ENCODE measurements at regions not wholly inside any gene's neighbourhood (a gene's known extent, or its start where the extent isn't known, plus 50 kb on each side); places are given as distances from the start of the nearest gene placed in this dataset.

DNA sequence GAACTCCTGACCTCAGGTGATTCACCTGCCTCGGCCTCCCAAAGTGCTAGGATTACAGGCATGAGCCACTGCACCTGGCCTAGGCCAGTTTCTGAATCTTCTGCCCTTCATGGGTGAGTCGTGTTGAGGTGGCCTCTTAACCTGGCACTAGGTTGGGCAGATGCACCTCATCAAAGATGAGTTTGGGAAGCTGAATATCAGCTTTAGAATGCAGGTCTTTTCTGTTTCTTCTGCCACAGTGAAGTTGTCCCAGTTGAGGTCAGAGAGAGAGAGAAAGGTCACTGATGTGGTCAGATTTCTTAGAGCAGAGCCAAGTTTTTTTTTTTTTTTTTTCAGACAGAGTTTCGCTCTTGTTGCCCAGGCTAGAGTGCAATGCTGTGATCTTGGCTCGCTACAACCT is 111.3 kb upstream of the WSCD1 start:
- Histone ChIP-seq H3K27ac (no peak overlapping the region), H3K9me3 (no peaks in the 10 kb centered on the region), H3K4me1 (ENCODE audit: control insufficient read depth in 1 of 2, insufficient read depth in 1 of 2, low read depth in 1 of 2, low read length in 1 of 2) (peaks cover 0 to 4% of the 10 kb centered on the region in 2 experiments), H3K36me3 (no peaks in the 10 kb centered on the region), H3K27me3 (no peaks in the 10 kb centered on the region), H3K4me3 (ENCODE audit: low read depth in 1 of 2, low read length in 1 of 2) (no peak overlapping the region)
- no peak for TF ChIP-seq CTCF (IDR thresholded peaks at IDR 0.05)

DNA sequence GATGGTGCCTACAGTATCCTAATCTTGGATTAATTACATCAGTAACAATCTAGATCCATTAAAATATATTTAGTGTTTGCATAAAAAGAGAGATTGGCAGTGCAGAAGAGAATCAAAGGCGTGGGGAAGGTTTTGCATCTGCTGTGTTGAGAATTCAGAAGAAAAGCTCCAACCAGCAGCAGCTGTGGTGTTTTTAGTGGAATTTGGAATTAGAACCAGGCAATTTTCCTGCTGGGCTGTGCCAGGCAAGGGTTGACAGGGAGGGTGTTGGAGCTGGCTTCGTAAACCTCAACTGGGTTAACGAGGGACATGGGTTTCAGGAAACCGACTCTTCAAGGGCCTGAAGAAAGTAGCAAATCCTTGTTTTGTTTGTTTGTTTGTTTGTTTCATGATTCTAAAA is 107.8 kb upstream of the WSCD1 start:
- no peaks in the 10 kb centered on the region for H3K36me3 ChIP-seq
- H3K4me3 ChIP-seq (ENCODE audit: low read depth in 1 of 2, low read length in 1 of 2), result no peak overlapping the region
- H3K4me1 ChIP-seq (ENCODE audit: control insufficient read depth in 1 of 2, insufficient read depth in 1 of 2, low read depth in 1 of 2, low read length in 1 of 2), result peaks cover 0 to 4% of the 10 kb centered on the region in 2 experiments
- no peak for TF ChIP-seq CTCF (IDR thresholded peaks at IDR 0.05)
- no peaks in the 10 kb centered on the region for H3K27me3 ChIP-seq
- no peak overlapping the region for H3K27ac ChIP-seq
- H3K9me3 ChIP-seq, result no peaks in the 10 kb centered on the region

DNA sequence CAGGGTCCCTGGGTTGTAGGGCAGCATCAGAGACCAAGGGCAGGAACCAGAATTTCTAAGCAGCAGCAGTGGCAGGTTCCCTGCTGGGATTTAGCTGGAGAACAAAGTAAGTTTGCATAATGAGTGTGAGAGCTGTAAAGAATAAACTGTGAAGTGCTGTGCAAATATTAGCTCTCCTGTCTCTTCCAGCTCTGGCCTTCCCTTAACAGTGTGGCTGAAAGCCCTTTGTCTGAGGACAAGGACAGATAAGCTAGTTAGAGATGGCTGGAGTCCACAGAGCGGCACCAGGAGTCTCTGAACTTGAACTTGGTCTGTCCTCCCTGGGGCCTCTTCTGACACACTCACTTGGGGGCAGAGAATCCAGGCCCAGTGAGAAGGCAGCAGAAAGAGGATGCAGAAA is 98.2 kb upstream of the WSCD1 start:
- Histone ChIP-seq H3K4me3 (ENCODE audit: low read depth in 1 of 2, low read length in 1 of 2) (no peak overlapping the region), H3K9me3 (no peaks in the 10 kb centered on the region), H3K4me1 (ENCODE audit: control insufficient read depth in 1 of 2, insufficient read depth in 1 of 2, low read depth in 1 of 2, low read length in 1 of 2) (no peaks in the 10 kb centered on the region), H3K27me3 (no peaks in the 10 kb centered on the region), H3K36me3 (no peaks in the 10 kb centered on the region), H3K27ac (no peak overlapping the region)
- TF ChIP-seq CTCF (IDR thresholded peaks at IDR 0.05), result no peak

DNA sequence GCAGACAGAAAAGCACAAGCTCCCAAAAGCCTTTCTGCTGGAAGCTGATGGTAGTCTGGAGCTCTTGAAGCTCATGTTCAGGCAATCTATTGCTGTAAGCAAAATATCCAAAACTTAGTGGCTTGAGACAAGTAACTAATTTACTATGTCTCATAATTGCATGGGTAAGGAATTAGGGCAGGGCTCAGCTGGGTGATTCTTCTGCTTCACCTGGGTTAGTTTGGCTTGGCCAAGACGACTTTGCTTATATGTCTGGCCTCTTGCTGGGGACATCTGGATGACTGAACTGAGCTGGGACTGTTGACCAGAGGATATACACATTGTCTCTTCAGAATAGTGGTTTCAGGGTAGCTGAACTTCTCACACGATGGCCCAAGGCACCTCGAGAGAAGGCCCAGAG is 96.8 kb upstream of the WSCD1 start:
- Histone ChIP-seq H3K27me3 (no peaks in the 10 kb centered on the region), H3K4me3 (ENCODE audit: low read depth in 1 of 2, low read length in 1 of 2) (no peak overlapping the region), H3K36me3 (no peaks in the 10 kb centered on the region), H3K27ac (no peak overlapping the region), H3K9me3 (no peaks in the 10 kb centered on the region), H3K4me1 (ENCODE audit: control insufficient read depth in 1 of 2, insufficient read depth in 1 of 2, low read depth in 1 of 2, low read length in 1 of 2) (no peaks in the 10 kb centered on the region)
- no peak for TF ChIP-seq CTCF (IDR thresholded peaks at IDR 0.05)

GRCh38 chr17:5975661-5976060 is 94.5 kb upstream of the WSCD1 start:
- H3K4me3 ChIP-seq (ENCODE audit: low read depth in 1 of 2, low read length in 1 of 2), result no peak overlapping the region
- no peaks in the 10 kb centered on the region for H3K36me3 ChIP-seq
- TF ChIP-seq CTCF (IDR thresholded peaks at IDR 0.05), result no peak

DNA sequence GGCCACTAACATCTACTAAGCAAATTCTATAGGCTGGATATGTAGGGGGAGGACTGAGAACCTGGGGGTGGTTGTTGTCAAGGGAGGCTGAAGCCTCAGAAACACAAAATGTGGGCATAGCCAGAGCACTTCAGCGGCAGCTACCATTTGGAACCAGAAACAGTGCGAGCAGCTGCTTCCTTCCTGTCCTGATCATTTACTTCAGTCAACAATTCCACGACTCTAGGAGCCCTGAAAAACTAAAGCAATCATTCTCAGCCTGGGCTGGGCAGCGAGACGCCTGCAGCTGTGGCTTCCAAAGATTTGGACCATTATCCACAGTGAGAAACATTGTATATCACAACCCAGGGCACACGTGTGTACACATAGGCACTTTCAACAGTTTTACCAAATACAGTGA is 93.9 kb upstream of the WSCD1 start:
- H3K4me3 ChIP-seq (ENCODE audit: low read depth in 1 of 2, low read length in 1 of 2), result no peak overlapping the region
- H3K36me3 ChIP-seq, result no peaks in the 10 kb centered on the region
- H3K9me3 ChIP-seq, result no peaks in the 10 kb centered on the region
- no peak overlapping the region for H3K27ac ChIP-seq
- TF ChIP-seq CTCF (IDR thresholded peaks at IDR 0.05), result no peak
- no peaks in the 10 kb centered on the region for H3K4me1 ChIP-seq (ENCODE audit: control insufficient read depth in 1 of 2, insufficient read depth in 1 of 2, low read depth in 1 of 2, low read length in 1 of 2)
- H3K27me3 ChIP-seq, result no peaks in the 10 kb centered on the region

More at GRCh38 chr17:5975661-5976060, 94.5 kb upstream of the WSCD1 start:
- no peaks in the 10 kb centered on the region for H3K9me3 ChIP-seq
- H3K4me1 ChIP-seq (ENCODE audit: control insufficient read depth in 1 of 2, insufficient read depth in 1 of 2, low read depth in 1 of 2, low read length in 1 of 2), result no peaks in the 10 kb centered on the region
- H3K27ac ChIP-seq, result no peak overlapping the region
- H3K27me3 ChIP-seq, result no peaks in the 10 kb centered on the region
